DMS79 treated with DMSO at 0.1 percent for 48 hours (cell line): ENCODE measurements at regions not wholly inside any gene's neighbourhood (a gene's known extent, or its start where the extent isn't known, plus 50 kb on each side); places are given as distances from the start of the nearest gene placed in this dataset.

Experiments
- DNase-seq: peaks from one replicate; lab custom pipeline; 2025; lab: John Stamatoyannopoulos, UW

DNA sequence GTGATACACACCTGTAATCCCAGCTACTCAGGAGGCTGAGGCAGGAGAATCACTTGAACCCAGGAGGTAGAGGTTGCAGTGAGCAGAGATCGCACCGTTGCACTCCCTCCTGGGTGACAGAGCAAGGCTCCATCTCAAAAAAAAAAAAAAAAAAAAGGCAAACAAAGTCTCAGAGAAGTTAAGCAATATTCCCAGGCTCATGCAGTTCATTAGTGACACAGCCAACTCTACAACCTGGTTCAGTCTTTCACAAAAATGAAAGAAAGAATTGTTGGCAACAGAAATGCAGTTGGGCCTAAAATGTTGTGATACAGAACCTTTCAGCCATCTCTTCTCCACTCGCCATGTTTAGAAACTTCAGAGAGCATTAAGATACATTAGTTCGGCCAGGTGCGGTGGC lies 242.1 kb downstream of the LTN1 start:
- DNase-seq, result no peak

DNA sequence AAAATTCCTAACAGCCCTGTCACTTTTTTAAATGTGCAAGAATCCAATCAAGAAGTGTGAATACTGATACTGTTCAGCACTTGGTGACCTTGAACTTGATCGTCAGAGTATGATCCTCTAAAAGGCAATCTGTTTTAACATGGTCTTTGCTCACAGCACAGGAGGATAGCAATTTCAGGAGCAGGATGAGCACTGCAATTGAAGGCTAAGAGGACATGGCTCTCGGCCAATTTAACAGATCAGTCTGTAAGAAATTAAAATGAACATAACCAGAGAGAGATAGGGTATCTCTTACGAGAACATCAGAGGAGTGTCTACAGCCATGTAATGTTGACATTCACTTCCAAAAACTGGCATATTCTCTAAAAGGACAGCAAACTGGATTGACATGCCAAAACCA lies 243.1 kb downstream of the LTN1 start:
- DNase-seq, result no peak

DNA sequence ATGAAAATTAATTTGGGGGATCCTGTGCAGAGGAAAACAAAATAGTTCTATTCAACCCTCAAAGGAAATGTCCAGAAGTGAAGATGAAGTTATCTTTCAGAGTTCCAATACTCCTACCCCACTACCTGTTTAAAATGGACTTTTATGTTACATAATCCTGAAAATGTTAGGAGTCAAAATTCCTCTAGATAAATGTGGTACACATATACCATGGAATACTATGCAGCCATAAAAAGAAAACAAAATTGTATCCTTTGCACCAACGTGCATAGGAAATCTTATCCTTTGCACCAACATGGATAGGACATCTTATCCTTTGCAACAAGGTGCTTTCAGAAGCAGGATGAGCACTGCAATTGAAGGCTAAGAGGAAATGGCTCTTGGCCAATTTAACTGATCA lies 245.2 kb downstream of the LTN1 start:
- no peak for DNase-seq

DNA sequence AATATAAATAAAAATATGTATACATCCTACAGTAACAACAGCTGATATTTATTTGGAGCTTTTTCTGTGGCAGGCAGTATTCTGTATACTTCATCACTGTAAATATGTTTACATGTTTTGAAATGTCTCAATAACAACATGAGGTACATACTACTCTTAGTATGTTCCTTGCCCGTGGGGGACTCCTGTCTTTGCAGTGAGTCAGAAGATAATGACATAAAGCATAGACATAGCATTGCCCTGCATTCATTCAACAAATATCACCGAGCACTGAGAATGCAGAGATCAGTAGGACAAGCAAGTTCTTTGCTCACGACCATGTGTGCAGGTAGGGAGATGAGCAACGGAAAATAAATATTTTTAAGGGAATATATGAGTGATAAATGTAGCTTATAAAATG lies 246.5 kb downstream of the LTN1 start:
- no peak for DNase-seq

DNA sequence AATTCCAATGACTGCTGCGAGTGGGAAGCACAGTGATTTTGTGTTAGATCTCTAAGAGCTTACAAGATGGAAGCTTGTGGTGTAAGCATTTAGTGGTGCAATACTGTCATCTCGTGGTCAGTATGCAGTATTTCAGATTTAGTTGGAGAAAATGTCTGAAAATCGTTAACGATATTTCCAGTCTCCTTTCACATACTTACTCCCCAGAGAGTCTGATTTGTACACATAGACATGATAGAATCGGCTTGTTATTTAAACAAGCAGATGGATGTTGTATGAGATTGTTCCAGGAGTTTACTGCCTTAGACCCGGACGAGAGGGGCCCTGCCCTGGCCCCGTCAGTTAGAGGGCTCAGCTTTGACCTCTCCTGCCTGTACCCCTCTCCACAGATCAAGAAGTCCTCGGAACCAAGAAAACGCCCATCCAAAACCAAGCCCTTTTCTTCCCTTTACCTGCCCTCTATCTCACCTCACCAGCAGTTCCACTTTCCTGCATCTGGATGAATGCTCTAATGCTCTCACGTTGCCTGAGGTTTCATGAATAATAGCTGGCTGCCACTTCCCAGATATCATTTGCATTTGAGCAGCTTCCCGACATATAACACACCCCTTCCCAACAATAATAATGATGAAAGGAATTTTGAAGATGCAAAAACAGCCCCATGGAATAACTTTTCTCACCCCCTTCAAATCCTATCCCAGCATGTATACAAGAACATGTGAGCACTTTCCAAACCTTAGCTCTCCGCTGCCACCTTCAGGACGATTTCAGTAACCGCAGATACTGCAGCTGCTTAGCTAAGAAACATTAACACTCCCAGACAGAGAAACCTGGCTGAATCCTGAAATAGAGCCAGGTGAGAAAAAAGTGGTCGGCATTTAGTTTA lies 247.3 kb downstream of the LTN1 start:
- DNase-seq, result peak; percentile 72

DNA sequence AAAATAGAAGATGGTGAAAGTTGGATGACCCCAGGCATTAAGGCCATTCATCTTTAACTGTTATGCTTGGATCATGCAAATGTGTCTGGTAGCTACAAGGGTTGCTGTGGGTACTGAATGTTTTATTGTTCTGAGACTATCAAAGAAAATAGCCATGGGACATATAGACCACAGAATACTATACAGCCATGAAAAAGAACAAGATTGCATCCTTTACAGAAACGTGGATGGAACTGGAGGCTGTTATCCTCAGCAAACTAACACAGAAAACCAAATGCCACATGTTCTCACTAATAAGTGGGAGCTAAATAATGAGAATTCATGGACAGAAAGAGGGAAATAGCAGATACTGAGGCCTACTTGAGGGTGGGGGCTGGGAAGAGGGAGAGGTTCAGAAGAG lies 249.0 kb downstream of the LTN1 start:
- no peak for DNase-seq

DNA sequence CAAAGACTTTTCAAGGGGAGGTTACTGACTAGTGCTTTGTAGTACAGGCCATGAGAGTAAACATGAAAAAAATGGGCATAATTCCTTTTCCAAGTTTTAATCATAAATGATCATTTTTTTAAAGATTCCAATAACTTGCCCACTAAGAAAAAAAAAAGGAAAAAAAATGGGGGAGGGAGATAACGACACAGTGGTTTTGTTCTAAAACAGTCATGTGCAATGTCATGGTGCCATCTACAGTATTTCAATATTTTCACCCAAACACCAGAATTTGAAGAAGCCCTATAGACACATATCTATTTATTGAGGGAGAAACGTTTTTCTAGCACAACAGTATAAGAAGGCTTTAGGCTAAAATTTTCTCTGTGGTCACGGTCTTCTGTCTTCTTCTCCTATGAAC lies 250.2 kb downstream of the LTN1 start:
- no peak for DNase-seq

DNA sequence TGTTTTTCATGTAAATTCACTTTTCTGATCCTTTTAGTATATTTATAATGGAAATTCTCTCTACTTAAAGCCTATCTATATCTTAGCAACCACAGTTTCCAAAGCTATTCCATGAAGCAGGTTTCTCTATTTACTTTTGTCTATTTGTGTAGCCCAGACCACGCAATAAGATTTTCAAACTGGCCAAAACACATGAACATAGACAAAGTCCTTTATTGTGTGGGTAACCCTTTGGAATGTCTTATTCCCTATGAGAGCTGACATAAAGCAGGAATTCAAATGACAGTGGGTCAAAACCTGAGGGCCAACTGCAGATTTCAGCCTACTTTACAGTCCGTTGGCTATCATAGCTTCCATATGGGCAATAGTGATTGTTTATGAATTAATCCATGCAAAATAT lies 252.6 kb downstream of the LTN1 start:
- DNase-seq, result no peak

DNA sequence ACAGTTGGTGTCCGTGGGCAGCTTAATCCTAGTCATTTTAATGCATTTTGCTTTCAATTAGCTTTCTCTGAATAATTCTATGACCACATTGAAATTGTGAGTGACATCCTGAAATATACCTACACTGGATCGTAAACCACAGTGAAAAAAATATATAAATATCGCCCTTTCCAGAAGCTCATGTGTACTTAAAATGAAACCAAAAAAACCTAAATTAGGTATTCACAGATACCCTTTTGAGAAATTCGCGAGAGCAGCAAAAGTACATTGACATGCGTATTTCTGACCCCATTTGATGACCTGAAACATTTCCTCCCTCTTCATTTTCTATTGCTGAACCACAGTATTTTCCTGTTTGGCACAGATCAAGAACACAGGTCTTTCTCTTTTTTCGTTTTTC lies 253.8 kb downstream of the LTN1 start:
- DNase-seq, result no peak

DNA sequence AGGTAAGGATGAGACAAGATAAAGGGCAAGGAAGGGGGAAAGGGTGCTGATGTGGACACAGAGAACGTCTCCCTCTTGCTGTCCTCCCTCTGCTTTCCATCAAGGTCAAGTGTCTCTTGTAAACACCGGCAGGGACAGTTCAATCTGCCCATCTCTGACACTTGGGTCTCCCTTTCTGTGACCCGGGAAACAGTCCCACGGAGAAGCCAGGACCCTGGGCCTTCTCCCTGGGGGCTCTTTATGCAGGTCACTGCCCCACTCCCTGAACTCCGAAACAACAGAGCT lies 254.3 kb downstream of the LTN1 start:
- DNase-seq, result no peak

DNA sequence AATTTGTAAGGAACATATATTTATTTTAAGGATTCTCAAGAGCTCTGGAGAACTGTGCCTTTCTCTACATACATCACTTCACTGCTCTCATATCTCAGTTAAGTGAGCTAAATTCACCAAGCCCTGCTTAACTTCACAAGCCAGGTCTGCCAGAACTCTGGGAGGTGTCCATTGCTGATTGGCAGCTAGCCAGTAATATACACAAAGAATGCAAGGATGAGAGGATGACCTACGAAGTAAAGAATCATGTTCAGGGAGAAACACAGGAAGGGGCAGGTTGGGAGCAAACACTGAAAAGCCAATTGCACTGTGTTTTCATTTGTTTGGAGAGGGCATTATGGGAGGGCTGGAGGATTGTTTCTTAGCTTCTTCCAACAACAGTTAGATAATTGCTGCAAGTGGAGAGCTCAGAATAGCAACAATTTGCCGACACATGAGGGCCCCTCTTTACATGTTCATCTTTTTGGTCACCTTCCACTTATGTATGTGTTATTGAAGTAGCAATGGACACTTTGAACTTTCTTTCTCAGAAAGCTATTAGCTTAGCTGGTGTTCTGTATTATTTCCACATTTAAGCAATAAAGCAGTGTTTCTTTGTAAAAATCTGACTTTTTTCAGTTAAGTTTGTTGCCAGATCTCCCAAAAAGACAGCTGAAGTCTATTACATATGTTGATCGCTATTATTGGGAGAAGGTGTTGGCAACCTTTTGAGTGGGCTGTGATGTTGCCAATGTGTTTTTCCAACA lies 254.8 kb downstream of the LTN1 start:
- no peak for DNase-seq

DNA sequence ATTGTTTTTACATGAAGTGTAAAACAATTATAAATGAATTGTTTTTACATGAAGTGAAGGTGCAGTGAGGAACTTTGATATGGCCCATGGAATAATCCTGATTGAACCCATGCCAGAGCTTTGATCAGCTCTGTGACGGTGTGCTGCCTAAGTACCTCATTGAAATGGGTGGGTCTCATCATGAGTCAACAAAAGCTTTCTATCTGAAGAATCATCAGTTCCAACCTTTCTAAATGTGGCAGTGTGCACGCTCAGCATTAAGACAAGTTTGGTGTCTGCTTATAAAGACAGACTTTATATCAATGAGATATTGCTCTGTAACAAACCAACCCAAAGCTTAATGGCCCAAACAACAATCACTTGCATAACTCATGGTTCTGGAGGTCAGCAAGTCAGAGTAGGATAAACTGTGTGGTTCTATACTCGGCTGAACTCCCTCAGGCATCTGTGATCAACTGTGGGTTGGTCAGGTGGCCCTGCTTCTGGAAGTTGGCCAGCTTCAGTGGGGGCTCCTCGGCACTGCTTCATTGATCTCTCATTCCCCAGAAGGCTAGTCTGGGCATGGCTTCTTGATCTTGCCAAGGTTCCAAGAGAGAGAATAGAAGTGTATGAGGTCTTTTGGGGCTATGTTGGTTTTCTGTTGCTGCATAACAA lies 258.0 kb downstream of the LTN1 start:
- peak; percentile 4 for DNase-seq

DNA sequence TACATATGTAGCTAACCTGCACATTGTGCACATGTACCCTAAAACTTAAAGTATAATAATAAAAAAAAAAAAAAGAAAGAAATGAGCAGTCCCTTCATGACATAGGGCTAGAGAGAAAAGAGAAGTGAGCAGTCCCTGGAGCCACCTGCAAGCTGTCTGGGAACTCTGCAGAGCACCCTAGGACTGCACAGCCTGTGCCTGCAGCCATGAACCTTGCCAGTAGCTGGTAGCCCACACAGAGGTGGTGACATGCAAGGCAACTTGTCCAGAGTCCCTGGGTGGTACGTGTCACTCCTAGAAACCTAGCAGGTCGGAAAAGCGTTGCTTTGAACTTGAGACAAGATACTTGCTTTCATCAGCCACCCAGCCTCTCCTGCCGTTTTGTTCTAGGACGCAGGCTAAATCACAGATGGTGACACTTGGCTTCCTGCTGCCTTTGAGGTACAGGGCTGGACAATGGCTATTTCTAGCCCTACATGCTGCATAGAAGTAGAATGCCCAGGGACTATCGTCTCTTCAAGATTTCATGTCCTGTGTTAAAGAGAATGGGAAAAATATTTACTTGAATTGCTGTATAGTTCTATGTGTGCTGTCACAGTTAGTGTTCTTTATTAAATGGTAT lies 260.9 kb downstream of the LTN1 start:
- no peak for DNase-seq

DNA sequence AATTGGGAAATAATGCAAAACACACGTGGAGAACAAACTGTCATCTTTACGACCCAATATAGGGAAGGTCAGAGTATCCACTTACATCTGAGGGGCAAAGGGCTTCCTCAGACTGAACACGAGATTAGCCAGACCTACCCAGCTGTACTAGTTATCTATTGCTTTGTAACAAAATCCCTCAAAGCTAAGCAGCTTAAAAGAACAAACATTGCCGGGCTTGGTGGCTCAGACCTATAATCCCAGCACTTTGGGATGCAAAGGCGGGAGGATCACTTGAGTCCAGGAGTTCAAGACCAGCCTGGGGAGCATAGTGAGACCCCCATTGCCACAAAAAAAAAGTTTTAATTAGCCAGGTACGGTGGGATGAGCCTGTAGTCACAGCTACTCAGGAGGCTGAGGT lies 262.8 kb downstream of the LTN1 start:
- DNase-seq, result no peak

DNA sequence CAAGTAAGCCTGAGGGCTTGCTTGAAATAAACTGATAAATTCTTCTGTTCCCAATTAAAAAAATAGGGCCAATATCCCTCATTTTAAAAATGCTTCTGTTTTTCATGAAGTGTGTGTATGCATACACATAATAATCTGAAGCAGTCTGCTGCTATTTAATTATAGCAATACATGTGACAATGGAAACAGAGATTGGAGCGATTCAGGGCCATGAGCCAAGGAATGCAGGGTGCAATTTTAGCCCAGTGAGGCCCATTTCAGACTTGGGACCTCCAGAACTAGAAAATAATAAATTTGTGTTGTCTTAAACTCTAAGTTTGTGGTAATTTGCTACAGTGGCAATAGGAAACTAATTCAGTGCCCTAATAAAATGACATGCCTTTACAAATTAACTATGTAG lies 264.9 kb downstream of the LTN1 start:
- no peak for DNase-seq

DNA sequence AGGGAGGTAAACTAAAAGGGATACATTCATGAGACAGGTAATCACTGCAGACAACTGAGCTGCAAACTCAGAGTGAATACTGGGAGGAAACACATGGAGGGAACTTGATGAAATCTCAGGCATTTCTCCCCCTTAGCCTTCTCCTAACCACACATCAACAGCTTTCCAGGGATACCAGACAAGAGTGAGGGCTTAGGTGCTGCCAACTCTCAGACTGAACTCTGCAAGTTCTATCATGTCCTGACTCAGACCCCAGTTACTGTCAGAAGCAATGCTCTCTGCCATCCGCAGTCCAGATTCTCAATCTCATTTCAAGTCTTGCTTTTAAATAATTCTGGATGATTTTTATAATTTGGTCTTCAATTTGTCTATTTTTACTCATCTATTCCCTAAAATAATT lies 267.3 kb downstream of the LTN1 start:
- DNase-seq, result no peak

DNA sequence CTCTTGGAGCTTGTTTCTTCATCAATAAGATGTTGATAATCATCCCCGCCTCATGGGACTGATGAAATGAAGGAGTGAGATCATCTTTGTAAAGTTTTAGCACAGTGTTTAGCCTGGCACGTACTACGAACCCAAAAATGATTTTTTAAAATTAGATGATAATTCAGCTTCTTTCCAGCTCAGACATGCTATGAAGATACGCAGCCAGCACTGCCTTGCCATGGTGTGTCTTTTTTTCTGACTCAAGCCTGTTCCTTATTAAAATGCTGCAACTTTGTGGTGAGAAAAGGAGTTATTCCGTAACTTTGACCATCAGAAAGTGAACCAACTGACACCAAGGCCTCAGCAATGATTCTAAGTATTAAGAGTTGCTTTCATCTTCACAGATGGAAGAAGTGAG lies 269.0 kb downstream of the LTN1 start:
- DNase-seq, result no peak

DNA sequence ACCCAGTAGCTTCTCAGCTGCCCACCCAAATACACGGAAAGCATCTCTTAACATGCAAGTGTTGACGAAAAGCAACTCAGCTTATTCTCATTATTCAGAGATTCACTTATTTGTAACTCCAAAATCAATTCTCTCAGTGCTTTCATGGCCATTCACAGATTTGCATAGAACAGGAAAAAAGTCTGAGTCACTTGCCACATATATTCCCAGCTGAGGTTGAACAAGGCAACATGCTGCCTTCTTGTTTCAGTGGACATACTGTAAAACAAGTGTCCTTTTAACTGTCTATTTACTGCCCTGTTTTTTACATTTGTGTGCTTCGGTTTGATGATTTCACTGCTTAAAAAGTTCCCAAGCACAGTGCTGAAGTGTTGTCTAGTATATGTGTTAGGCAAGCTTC lies 273.0 kb downstream of the LTN1 start:
- DNase-seq, result no peak

DNA sequence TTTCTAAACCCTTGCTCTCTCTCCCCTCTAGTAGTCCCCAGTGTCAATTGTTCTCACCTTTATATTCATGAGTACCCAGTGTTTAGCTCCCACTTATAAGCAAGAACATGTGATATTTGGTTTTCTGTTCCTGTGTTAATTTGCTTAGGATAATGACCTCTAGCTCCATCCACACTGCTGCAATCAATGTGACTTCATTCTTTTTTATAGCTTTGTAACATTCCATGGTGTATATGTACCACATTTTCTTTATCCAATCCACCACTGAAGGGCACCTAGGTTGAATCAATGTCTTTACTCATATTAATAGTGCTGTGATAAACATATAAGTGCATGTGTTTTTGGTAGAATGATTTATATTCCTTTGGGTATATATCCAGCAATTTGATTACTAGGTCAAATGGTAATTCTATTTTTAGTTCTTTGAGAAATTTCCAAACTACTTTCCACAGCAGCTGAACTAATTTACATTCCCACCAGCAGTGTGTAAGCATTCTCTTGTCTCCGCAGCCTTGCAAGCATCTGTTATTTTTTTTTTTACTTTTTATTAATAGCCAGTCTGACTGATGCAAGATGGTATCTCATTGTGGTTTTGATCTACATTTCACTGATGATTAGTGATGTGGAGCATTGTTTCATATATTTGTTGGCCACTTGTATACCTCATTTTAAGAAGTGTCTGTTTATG lies 277.8 kb downstream of the LTN1 start:
- DNase-seq, result no peak

DNA sequence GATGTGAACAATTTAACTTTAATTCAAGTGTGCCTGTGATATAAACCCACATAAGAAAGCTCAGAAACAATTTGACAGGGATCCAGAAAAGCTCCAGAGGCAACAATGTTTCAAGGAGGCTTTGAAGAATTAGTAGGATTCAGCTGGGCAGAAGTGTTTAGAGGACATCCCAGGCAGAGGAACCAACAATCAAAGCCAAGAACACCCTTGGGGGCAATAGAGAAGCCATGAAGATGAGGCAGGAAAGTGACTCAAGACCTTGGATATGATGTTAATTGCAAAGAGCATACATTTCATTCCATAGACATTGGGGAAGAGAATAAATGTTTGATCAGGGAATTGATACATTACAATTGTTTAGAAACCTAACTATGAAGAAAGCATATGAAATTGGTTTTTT lies 280.3 kb downstream of the LTN1 start:
- no peak for DNase-seq

DNA sequence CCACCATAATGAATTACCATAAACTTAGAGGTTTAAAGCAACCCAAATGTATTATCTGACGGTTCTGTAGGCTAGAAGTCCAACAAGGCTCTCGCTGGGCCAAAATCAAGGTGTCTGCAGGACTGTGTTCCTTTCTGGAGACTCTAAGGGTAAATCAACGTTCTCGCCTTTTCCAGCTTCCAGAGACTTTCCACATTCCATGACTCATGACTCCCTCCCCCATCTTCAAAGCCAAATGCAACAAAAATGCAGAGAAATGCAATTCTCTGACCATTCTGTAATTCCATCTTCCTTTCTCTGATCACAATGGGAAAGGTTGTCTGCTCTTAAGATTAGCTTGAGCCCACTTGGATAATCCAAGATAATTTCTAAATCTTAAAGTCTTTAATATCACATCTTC lies 287.1 kb downstream of the LTN1 start:
- no peak for DNase-seq

DNA sequence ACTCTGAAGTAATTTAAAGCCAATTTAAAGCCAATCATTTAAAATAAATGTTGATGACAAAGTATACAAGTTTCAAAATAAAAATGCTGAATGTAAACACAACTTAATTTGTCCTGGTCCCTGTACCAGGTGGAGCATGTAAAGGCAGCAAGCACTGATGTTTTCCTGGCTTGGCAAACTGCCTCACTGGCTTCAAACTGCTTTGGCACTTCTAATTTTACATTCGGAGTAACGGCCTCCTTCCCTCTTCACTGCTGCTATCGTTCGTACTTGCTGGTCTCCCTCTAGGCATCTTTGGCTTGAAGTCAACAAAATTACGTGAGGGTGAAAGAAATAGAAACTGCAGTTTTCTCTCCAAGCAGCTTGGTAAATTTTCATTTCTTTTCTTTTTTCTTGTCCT lies 287.9 kb downstream of the LTN1 start:
- peak; percentile 10 for DNase-seq
